H1 (cell line): ENCODE measurements at regions not wholly inside any gene's neighbourhood (a gene's known extent, or its start where the extent isn't known, plus 50 kb on each side); places are given as distances from the start of the nearest gene placed in this dataset.

Source experiments
- CEBPB ChIP-seq: IDR thresholded peaks from 2 replicates; pipeline ENCODE4 v1.6.1; 2012; ENCODE audit warnings: low read depth, low read length
- CTCF ChIP-seq, 3 experiments: IDR thresholded peaks; 1 replicate in 2 of 3; 2 replicates in 1 of 3; pipeline versions ENCODE4 v1.5.1 to v1.6.1; 2011; ENCODE audit warnings: low read length in 3 of 3, mild to moderate bottlenecking in 3 of 3, inconsistent platforms in 2 of 3, low read depth in 1 of 3, moderate library complexity in 1 of 3; ENCODE audit not compliant: insufficient read depth in 1 of 3; ENCODE audit errors: control extremely low read depth in 1 of 3
- GABPA ChIP-seq: IDR thresholded peaks from 2 replicates; pipeline ENCODE4 v1.6.1; 2011; ENCODE audit warnings: mild to moderate bottlenecking, low read length, moderate library complexity, borderline replicate concordance; ENCODE audit not compliant: insufficient read depth

DNA sequence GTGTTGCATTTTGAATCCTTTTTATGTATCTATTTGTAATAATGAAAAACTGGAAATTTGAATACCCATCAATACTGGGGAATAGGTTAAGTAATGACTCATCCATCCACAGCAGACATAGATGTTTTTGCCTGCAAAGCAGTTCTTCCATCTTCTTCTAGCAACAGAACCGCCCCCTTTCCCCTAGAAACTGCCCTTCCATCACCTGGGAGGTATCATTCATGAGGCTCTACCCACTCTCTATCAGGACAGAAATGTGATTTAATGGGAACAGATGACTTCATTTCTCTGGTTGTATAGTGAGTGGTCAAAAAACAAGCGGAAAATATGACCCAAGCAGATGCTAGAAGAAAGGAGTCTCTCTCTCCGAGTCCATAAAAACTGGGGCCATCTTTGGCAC lies 532.8 kb downstream of the UQCRFS1 start:
- TF ChIP-seq CTCF (IDR thresholded peaks at IDR 0.05; ENCODE audit: control extremely low read depth in 1 of 3, insufficient read depth in 1 of 3, low read depth in 1 of 3, low read length in 3 of 3) (no peak), CEBPB (no peak), GABPA (no peak)
